ENCODE measurements at regions not wholly inside any gene's neighbourhood (a gene's known extent, or its start where the extent isn't known, plus 50 kb on each side); places are given as distances from the start of the nearest gene placed in this dataset.

DNA sequence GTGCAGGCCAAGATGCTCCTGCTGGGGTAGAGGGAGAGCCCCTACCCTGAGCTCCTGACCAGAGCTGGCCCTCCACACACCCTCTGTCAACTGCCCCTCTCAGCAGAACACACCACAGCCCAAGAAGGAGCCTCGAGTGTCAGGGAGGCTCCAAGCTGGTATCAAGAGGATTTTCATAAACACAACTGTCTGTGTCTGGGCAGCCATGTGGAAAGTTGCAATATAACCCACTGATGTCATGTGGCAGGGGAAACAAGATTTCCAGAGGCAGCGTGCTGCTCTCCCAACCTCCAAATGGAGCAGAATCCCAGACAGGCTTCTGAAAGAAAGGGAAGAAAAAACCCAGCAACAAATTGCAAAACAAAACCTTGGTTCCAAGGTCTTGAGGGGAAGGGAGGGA is 569.9 kb downstream of the BUD13 start:
- DNase-seq = no peak
- no peak for TF ChIP-seq GATA1 (IDR thresholded peaks at IDR 0.05; ENCODE audit: low read depth, low read length)
- TF ChIP-seq POLR2A (IDR thresholded peaks at IDR 0.05; ENCODE audit: low read length) = no peak

DNA sequence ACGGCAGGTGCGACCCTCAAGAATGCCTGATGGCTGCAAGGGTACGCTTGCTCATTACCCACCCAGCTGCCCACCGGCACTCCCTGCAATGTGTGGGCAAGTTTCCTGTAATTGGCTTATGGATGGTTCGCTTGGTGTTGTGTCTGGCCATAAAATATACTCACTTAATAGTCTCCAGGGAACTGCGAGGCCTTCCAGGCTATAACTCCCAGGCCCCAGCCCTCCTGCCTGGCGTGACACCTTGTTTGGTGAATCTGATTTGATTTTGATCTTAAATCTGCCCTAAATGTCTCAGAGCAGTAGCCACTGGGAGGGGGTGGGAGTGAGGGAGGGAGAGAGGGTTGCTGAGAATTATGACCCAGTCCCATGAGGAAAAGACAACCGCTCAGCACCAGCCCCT is 572.2 kb downstream of the BUD13 start:
- DNase-seq = no peak
- TF ChIP-seq GATA1 (IDR thresholded peaks at IDR 0.05; ENCODE audit: low read depth, low read length) = no peak
- TF ChIP-seq POLR2A (IDR thresholded peaks at IDR 0.05; ENCODE audit: low read length) = no peak

DNA sequence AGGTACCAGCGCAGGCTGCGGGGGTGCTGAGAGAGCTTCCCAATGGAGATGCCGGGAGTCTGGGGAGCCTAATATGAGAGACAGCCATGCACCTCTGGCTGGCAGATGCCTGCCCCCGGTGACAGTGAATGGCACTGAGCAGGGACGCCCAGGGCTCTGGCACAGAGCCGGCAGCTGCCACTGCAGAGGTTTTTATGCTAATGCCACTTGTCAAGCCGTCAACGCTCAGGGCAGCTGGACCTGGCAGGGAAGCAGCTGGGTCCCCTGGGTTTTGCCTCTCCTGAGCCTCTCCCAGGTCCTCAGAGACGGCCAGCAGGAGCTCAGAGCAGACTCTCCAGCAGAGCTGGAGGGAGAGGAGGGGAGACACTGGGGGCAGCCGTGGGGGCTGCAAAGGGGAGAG is 573.6 kb downstream of the BUD13 start:
- DNase-seq = no peak
- no peak for TF ChIP-seq POLR2A (IDR thresholded peaks at IDR 0.05; ENCODE audit: low read length)
- TF ChIP-seq GATA1 (IDR thresholded peaks at IDR 0.05; ENCODE audit: low read depth, low read length) = no peak

DNA sequence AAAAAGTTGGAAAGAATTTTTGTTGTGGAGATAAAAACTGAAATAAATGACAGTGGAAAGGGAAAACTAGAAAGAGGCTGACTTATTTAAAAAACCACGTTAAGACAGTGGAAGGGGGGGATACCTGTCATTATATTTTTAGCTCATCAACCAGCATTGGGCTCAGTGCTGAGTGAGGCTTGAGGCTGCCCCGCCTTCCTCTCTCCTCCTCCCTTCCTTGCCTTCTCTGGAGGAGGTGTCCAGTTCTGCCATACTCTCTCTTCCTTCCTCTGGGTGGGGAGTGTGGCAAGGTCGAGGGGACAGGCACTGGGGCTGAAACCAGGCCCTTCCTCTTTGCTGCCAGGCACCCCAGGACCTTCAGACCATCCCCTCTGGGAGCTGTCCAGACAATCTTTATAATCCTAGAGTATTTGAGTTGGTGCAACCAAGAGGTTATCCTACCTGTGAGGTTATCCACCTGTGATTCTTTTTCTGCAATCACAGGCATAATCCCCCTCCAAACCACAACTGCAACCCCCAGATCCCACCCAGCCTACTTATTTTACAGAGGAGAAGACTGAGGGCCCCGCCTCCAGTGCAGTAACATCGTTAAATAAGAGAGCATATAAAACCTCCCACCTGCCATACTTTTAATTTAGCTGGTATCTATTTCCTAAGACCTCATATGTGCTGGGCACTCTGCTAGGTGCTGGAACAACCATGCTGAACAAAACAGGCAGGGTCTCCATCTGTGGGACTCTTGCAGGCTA is 578.5 kb downstream of the BUD13 start:
- DNase-seq = no peak
- TF ChIP-seq GATA1 (IDR thresholded peaks at IDR 0.05; ENCODE audit: low read depth, low read length) (no peak), POLR2A (IDR thresholded peaks at IDR 0.05; ENCODE audit: low read length) (no peak)

DNA sequence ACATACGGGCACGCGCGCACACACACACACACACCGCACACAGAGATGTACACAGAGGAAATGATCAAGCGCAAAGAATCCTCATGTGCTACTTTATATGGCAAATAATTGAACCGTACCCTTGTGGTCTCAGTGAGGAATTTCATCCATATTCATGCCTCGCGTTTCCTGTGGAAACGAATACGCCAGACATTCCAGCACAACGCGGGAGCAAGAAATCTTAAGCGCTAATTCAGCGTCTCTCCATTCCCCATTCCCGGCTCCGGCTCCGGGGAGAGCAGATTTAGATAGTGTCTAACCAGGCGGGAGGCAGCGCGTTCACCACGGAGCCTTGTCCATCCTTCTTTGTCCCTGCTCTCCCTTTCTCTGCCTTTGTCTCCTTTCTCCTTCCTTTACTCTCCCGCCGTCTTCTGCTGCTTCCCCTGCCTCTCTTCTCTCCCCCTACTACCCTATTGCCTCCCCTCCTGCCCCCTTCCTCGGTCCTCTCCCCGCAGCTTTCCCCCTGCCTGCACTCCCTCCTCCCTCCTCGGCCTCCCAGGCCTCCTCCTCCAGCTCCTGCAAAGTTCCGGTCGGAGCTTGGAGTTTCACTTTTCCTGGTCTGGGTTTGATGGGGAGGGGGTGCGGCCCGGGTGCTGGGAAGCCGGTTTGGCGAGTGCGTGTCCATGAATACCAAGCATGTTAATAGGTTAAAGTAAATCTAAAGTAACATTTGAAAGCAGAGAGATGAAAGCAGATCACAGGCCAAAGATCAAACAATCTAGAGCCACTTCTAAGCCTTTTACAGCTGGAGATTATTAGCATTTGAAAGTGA is 579.3 kb downstream of the BUD13 start:
- TF ChIP-seq POLR2A (IDR thresholded peaks at IDR 0.05; ENCODE audit: low read length) = no peak
- DNase-seq = no peak

DNA sequence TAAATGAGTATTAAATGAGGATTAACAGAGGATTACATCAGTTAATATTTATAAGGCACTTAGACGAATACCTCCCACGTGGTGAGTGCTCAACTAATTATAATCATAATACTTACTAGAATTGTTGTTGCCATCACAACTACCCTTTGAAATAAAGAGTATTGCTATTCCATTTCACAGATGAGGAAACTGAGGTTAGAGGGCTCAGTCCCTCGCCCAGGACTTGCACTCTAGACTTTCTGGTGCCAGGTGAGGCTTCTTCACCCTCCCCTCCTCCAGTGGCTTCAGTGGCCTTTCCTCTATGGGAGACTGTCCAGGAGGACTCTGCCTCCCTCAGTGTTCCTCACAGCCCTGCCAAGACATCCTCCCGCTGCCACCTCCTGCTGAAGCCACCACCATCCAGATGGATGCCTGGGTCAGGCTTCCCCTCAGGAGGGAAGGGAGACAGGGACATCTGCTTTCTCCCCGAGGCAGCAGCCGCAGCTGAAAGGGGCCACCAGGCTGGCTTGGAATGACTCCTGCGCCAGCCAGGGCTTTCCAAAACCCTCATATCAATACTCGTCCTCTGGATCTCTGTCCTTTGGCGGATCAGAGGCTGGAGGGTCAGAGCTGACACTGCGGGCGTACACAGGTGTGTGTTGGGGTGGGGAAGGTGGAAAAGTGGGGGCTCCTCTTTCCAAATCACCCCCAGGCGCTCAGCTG is 580.1 kb downstream of the BUD13 start:
- no peak for DNase-seq
- TF ChIP-seq GATA1 (IDR thresholded peaks at IDR 0.05; ENCODE audit: low read depth, low read length) (no peak), POLR2A (IDR thresholded peaks at IDR 0.05; ENCODE audit: low read length) (no peak)

DNA sequence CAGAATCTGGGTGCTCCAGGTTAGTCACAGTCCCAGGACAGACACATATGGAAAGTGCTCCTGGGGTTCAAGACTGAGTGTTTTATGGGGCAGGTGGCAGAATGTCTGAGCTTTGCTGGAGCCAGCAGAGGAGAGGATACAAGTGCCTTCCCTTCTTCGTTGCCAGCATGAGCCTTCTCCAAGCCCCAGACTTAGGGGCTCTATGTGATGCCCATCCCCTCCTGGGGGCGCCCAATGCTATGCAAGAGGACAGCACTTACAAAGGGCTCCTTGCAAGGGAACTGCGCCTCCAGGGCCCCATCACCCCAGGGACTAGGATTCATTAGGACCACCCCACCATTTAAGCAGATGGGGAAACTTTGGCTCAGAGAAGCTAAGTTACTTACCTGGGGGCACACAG is 581.9 kb downstream of the BUD13 start:
- TF ChIP-seq GATA1 (IDR thresholded peaks at IDR 0.05; ENCODE audit: low read depth, low read length) (no peak), POLR2A (IDR thresholded peaks at IDR 0.05; ENCODE audit: low read length) (no peak)
- no peak for DNase-seq

DNA sequence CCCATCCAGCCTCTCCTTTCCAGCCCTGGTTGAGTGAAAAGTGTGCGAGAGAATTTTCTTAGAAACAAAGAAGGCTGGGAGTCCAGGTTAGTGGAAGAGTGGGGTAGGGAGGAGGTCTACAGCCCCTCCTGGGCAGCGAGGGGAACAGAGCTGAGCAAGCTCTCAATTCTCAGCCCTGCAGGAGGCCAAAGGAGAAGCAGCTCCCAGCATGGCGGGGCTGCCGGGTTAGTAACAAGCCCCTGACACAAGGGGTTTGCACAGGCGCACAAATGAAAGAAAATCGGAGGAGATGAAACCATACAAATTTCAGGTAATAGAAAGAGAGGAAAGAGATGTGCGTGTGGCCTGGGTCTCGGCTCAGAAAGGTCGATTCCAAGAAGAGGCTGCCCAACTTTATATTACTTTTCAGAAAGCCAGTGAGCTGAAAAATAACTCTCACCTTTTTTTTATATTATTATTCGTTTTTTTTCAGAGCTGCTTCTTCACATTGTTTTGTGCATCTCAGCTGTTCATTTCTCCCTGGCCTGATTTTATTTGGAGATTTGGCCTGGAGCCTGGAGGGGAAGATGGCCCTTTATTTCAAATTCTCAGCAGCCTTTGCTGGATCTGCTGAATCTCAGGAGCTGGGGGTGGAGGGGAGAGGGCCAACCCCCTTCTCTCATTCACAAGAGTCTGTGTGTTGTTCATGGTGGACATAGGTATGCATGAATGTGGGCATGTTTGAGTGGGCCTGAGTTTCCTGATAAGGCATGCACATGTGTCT is 583.2 kb downstream of the BUD13 start:
- no peak for TF ChIP-seq POLR2A (IDR thresholded peaks at IDR 0.05; ENCODE audit: low read length)
- TF ChIP-seq GATA1 (IDR thresholded peaks at IDR 0.05; ENCODE audit: low read depth, low read length) = no peak
- DNase-seq = no peak

DNA sequence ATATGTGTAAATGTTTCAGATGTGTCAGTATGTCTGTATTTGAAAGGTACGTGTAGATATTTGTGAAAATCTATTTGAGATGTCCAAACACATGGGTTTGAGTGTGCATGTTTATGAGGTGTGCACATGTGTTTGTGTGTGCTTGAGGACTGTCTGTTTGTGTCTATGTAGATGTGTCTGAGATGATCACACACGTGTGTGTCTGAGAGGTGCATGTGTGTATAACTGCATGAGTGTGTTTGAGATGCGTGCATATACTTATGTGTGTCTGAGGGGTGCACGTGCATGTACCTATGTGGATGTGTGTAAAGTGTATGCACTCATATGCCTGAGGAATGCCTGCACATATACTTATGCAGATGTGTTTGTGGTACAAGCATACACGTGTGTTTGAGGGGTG is 584.4 kb downstream of the BUD13 start:
- no peak for DNase-seq
- TF ChIP-seq GATA1 (IDR thresholded peaks at IDR 0.05; ENCODE audit: low read depth, low read length) = no peak
- TF ChIP-seq POLR2A (IDR thresholded peaks at IDR 0.05; ENCODE audit: low read length) = no peak

DNA sequence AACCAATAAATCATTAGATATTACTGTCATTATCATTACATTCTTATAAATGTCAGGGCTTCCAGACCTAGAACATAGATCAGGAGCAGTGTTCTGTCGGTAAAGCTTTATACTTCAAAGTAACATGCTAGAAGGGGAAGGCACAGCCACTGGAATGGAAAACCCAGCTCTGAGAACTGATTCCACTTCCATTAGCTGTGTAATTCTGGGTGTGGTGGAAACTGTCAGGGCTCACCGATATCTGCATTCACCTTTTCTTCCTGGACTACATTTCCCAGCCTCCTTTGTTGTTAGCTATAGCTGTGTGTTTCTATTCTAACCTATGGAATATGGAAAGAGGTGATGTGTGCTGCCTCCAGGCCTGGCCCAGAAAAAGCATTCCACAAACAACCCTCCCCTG is 585.8 kb downstream of the BUD13 start:
- DNase-seq = no peak
- TF ChIP-seq GATA1 (IDR thresholded peaks at IDR 0.05; ENCODE audit: low read depth, low read length) (no peak), POLR2A (IDR thresholded peaks at IDR 0.05; ENCODE audit: low read length) (no peak)

DNA sequence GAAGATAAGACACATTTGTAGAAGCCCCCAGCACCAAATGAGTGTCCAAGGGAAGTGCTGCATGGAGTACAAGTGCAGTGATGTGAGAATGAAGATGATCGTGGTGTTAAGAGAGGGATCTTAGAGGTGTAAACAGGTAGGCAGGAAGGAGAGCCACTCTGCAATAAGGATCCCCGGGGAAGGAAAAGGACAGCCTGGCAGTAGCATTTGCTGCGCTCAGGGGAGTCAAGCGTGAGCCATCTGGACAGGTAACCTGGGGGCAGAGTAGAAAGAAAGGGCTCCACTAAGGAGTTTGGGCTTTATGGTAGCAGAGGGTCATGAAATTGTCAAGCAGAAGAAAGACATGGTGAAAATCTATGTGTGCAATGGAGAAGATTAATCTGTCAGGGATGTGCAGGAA is 587.2 kb downstream of the BUD13 start:
- no peak for DNase-seq
- TF ChIP-seq POLR2A (IDR thresholded peaks at IDR 0.05; ENCODE audit: low read length) = no peak
- no peak for TF ChIP-seq GATA1 (IDR thresholded peaks at IDR 0.05; ENCODE audit: low read depth, low read length)

DNA sequence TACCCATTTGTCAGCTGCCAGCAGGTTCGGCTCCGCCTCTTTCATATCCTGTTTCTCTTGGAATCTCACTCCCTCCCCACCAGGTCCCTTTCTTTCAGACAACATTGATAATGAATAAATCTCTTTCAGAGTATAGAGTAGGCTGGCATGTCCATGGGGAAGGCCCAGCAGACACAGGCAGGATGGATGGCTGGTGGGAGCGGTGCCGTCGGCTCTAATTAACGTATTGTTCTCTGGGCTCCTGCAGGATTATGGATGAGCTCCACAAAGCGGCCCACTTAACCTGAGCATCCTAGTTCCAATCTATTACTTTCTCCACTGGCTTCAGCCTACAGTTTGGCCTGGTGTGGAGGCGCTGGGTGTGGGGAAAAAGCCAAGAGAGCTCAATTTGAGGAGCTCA is 588.0 kb downstream of the BUD13 start:
- TF ChIP-seq GATA1 (IDR thresholded peaks at IDR 0.05; ENCODE audit: low read depth, low read length) = no peak
- TF ChIP-seq POLR2A (IDR thresholded peaks at IDR 0.05; ENCODE audit: low read length) = no peak
- no peak for DNase-seq

DNA sequence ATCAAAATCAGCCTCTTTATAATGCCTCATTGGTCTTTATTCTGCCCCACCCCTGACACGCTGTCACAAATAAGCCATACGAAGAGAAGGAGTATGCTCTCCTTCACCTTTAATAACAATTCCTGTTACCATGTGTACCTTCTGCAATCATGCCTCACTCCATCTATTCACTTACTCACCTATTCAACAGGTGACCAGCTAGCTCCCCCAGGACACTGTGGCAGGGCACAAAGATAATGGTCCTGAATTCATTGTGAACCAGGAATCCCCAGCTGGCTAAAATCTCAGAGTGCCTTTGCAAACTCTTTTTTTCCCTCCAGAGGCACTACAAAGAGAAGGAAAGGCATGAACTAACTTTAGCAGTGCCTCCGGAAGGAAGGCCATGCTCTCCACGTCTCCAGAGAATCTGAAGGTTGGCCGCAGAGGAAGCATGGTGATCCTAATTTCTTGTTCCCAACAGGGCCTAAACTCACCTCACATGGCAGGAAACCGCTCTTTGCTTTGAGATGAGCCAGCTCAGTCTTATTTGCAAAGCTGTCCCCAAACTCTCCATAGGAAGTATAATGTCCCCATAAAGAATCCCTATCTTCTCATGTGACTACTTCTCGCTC is 590.3 kb downstream of the BUD13 start:
- TF ChIP-seq POLR2A (IDR thresholded peaks at IDR 0.05; ENCODE audit: low read length) = no peak
- no peak for DNase-seq

Data from erythroblast (primary cell).